ENCODE measurements at regions not wholly inside any gene's neighbourhood (a gene's known extent, or its start where the extent isn't known, plus 50 kb on each side); places are given as distances from the start of the nearest gene placed in this dataset.

DNA sequence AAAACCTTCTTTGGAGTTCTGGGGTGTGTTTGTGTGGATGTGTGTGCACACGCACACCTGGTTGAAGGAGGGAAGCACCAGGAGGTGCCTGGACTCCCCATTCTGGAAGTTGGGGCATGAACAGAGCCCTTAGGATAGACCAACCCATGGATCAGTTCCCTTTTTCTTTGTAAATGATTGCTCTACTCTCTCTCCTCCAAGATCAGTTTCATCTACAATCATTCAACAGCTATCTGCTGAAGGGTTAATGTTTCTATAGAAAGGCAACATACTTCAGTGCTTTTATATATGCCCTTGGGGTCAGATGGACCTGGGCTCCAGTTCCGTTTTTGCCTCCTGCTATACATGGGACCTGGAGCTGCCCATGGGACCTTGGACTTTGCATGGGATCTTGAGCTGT, 352.1 kb upstream of the CFAP20DC start:
- ChIA-PET POLR2A (ENCODE audit: low non-redundant PET) (no interaction called here), CTCF (no interaction called here)
- no peaks in the 10 kb centered on the region for H3K9me3 ChIP-seq (ENCODE audit: low read depth, low read length, poor library complexity, severe bottlenecking)
- H3K27me3 ChIP-seq (replicated peaks; ENCODE audit: insufficient read depth, low read depth, low read length, poor library complexity): no peaks in the 10 kb centered on the region
- no TSS peak for BruUV-seq (replicated peaks)
- H3K4me1 ChIP-seq (ENCODE audit: insufficient read depth, low read length, poor library complexity, severe bottlenecking): no peaks in the 10 kb centered on the region
- H3K4me3 ChIP-seq (ENCODE audit: low read depth, low read length, poor library complexity, severe bottlenecking): no peak overlapping the region
- H3K27ac ChIP-seq (ENCODE audit: low read depth, low read length, poor library complexity, severe bottlenecking): no peak overlapping the region
- intact Hi-C loops (cut with micrococcal nuclease; ENCODE audit: unreplicated experiment): no loop called here
- no peaks in the 10 kb centered on the region for H3K36me3 ChIP-seq (ENCODE audit: insufficient read depth, low read length, poor library complexity, severe bottlenecking)
- TF ChIP-seq, protein P1, sequence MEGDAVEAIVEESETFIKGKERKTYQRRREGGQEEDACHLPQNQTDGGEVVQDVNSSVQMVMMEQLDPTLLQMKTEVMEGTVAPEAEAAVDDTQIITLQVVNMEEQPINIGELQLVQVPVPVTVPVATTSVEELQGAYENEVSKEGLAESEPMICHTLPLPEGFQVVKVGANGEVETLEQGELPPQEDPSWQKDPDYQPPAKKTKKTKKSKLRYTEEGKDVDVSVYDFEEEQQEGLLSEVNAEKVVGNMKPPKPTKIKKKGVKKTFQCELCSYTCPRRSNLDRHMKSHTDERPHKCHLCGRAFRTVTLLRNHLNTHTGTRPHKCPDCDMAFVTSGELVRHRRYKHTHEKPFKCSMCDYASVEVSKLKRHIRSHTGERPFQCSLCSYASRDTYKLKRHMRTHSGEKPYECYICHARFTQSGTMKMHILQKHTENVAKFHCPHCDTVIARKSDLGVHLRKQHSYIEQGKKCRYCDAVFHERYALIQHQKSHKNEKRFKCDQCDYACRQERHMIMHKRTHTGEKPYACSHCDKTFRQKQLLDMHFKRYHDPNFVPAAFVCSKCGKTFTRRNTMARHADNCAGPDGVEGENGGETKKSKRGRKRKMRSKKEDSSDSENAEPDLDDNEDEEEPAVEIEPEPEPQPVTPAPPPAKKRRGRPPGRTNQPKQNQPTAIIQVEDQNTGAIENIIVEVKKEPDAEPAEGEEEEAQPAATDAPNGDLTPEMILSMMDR (conservative IDR thresholded peaks at IDR 0.05; ENCODE audit: low read depth, low read length): no peak
- no peak for TF ChIP-seq EZH2 (IDR thresholded peaks at IDR 0.05; ENCODE audit: borderline replicate concordance, low read depth, low read length, poor library complexity, severe bottlenecking)
- DNase-seq (ENCODE audit: low spot score): no peak

DNA sequence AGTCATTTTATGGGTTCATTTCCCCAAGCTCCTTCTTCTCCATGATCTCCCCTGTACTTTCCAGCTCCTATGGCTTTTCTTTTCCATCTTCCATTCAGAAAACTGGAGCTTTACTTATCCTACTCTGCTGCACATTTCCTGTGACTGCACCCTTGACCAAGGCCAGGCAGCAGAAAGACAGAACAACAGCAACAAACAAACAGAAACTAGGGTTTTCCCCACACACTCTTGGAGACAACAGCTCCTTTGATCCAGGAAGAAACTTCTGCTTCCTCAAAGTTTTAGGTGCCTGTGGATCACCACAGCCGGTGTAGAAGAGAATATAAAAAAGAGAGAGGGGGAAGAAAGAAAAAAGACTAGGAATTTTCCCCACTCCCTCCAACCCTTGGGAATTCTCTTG, 342.3 kb upstream of the CFAP20DC start:
- H3K27ac ChIP-seq (ENCODE audit: low read depth, low read length, poor library complexity, severe bottlenecking): no peak overlapping the region
- H3K4me3 ChIP-seq (ENCODE audit: low read depth, low read length, poor library complexity, severe bottlenecking): no peak overlapping the region
- ChIA-PET POLR2A (ENCODE audit: low non-redundant PET) (no interaction called here), CTCF (no interaction called here)
- H3K9me3 ChIP-seq (ENCODE audit: low read depth, low read length, poor library complexity, severe bottlenecking): no peaks in the 10 kb centered on the region
- BruUV-seq (replicated peaks): no TSS peak
- no peaks in the 10 kb centered on the region for H3K4me1 ChIP-seq (ENCODE audit: insufficient read depth, low read length, poor library complexity, severe bottlenecking)
- no peak for DNase-seq (ENCODE audit: low spot score)
- intact Hi-C loops (cut with micrococcal nuclease; ENCODE audit: unreplicated experiment): no loop called here
- H3K27me3 ChIP-seq (replicated peaks; ENCODE audit: insufficient read depth, low read depth, low read length, poor library complexity): no peaks in the 10 kb centered on the region
- TF ChIP-seq, protein P1 (conservative IDR thresholded peaks at IDR 0.05; ENCODE audit: low read depth, low read length): no peak
- no peak for TF ChIP-seq EZH2 (IDR thresholded peaks at IDR 0.05; ENCODE audit: borderline replicate concordance, low read depth, low read length, poor library complexity, severe bottlenecking)
- no peaks in the 10 kb centered on the region for H3K36me3 ChIP-seq (ENCODE audit: insufficient read depth, low read length, poor library complexity, severe bottlenecking)

DNA sequence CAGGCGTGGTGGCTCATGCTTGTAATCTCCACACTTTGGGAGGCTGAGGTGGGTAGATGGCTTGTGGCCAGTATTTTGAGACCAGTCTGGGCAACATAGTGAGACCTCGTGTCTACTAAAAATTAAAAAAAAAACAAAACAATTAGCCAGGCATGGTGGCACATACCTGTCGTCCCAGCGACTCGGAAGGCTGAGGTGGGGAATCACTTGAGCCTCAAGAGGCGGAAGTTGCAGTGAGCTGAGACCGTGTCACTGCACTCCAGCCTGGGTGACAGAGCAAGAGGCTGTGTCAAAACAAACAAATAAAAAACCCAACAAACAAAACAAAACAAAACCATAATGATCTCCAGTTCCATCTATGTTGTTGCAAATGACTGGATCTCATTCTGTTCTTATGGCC, 341.3 kb upstream of the CFAP20DC start:
- Histone ChIP-seq H3K27ac (ENCODE audit: low read depth, low read length, poor library complexity, severe bottlenecking) (no peak overlapping the region), H3K9me3 (ENCODE audit: low read depth, low read length, poor library complexity, severe bottlenecking) (no peaks in the 10 kb centered on the region), H3K27me3 (replicated peaks; ENCODE audit: insufficient read depth, low read depth, low read length, poor library complexity) (no peaks in the 10 kb centered on the region), H3K36me3 (ENCODE audit: insufficient read depth, low read length, poor library complexity, severe bottlenecking) (no peaks in the 10 kb centered on the region), H3K4me1 (ENCODE audit: insufficient read depth, low read length, poor library complexity, severe bottlenecking) (no peaks in the 10 kb centered on the region), H3K4me3 (ENCODE audit: low read depth, low read length, poor library complexity, severe bottlenecking) (no peak overlapping the region)
- ChIA-PET POLR2A (ENCODE audit: low non-redundant PET) (no interaction called here), CTCF (no interaction called here)
- TF ChIP-seq, protein P1 (conservative IDR thresholded peaks at IDR 0.05; ENCODE audit: low read depth, low read length): no peak
- TF ChIP-seq EZH2 (IDR thresholded peaks at IDR 0.05; ENCODE audit: borderline replicate concordance, low read depth, low read length, poor library complexity, severe bottlenecking): no peak
- intact Hi-C loops (cut with micrococcal nuclease; ENCODE audit: unreplicated experiment): no loop called here
- no TSS peak for BruUV-seq (replicated peaks)
- no peak for DNase-seq (ENCODE audit: low spot score)
